GM10266 (cell line): ENCODE measurements at regions not wholly inside any gene's neighbourhood (a gene's known extent, or its start where the extent isn't known, plus 50 kb on each side); places are given as distances from the start of the nearest gene placed in this dataset.

Experiments
- DNase-seq: peaks from one replicate; pipeline ENCODE4 v3.0.0; 2012; ENCODE audit errors: extremely low spot score
- CTCF ChIP-seq: IDR thresholded peaks from 2 replicates; pipeline ENCODE4 v1.5.1; 2012; ENCODE audit warnings: mild to moderate bottlenecking, low read depth; ENCODE audit not compliant: control insufficient read depth, insufficient read depth; ENCODE audit errors: missing control alignments

GRCh38 chr20:4069751-4070150, 54.4 kb upstream of the RNF24 start:
- TF ChIP-seq CTCF = no peak
- DNase-seq = no peak

GRCh38 chr20:4068708-4069107, 53.4 kb upstream of the RNF24 start:
- DNase-seq = no peak
- no peak for TF ChIP-seq CTCF

- no peak for TF ChIP-seq CTCF
- DNase-seq = no peak
Observed at GRCh38 chr20:4067600-4068261, 52.4 kb upstream of the RNF24 start.

GRCh38 chr20:4066551-4066950, 51.2 kb upstream of the RNF24 start:
- no peak for TF ChIP-seq CTCF
- DNase-seq = no peak

- DNase-seq = no peak
- TF ChIP-seq CTCF = no peak
Observed at GRCh38 chr20:4065391-4065844, 50.1 kb upstream of the RNF24 start.
